Uterus (tissue), 3 donors: ENCODE measurements at regions not wholly inside any gene's neighbourhood (a gene's known extent, or its start where the extent isn't known, plus 50 kb on each side); places are given as distances from the start of the nearest gene placed in this dataset.

Experiments used
- DNase-seq, 2 donors: peaks; one replicate each; pipeline ENCODE4 v3.0.0-alpha.2; 2019 to 2020
- H3K27ac ChIP-seq, 2 donors: fragments of 200-600 bp; sonication (generic); 1 replicate in 1 of 2; 2 replicates in 1 of 2; pipeline ENCODE4 v1.5.1; 2016 to 2018
- H3K27me3 ChIP-seq, 2 donors: fragments of 200-600 bp; sonication (generic); one replicate each; pipeline ENCODE4 v1.5.1; 2018 to 2019; ENCODE audit warnings: control low read depth in 1 of 2
- H3K36me3 ChIP-seq, 2 donors: fragments of 200-600 bp; sonication (generic); one replicate each; pipeline ENCODE4 v1.5.1; 2019; ENCODE audit warnings: control low read depth in 1 of 2
- H3K4me1 ChIP-seq, 2 donors: fragments of 200-600 bp; sonication (generic); one replicate each; pipeline ENCODE4 v1.5.1; 2018 to 2019; ENCODE audit warnings: control low read depth in 1 of 2
- H3K4me3 ChIP-seq, 2 donors: fragments of 200-600 bp; sonication (generic); 1 replicate in 1 of 2; 2 replicates in 1 of 2; pipeline ENCODE4 v1.5.1; 2018 to 2019; ENCODE audit warnings: mild to moderate bottlenecking in 1 of 2
- H3K9me3 ChIP-seq, 2 donors: fragments of 200-600 bp; sonication (generic); one replicate each; pipeline ENCODE4 v1.5.1; 2019; ENCODE audit warnings: control low read depth in 1 of 2
- CTCF ChIP-seq, 4 experiments: fragments of 200-600 bp in 2 of 4; fragments of 450-650 bp in 2 of 4; sonication (generic) in 2 of 4; IDR thresholded peaks; one replicate each; pipeline ENCODE4 v1.5.1; 2016 to 2019; ENCODE audit warnings: antibody characterized with exemption in 4 of 4, mild to moderate bottlenecking in 2 of 4, moderate library complexity in 1 of 4
- POLR2A ChIP-seq, 2 donors: fragments of 450-650 bp; IDR thresholded peaks; one replicate each; pipeline ENCODE4 v1.6.1; 2016; ENCODE audit warnings: antibody characterized with exemption in 2 of 2, mild to moderate bottlenecking in 1 of 2, moderate library complexity in 1 of 2
- intact Hi-C: fragments of 100-400 bp; cut with DNase I; formaldehyde crosslinking; loops from one replicate; pipeline ENCODE4 v1.15.1; 2023; ENCODE audit warnings: low total_unique reads
- donor health status: DM: yes; HTN: yes; CAD: no.

- no peak for TF ChIP-seq POLR2A (IDR thresholded peaks at IDR 0.05)
- TF ChIP-seq CTCF (IDR thresholded peaks at IDR 0.05), result no peak
- H3K36me3 ChIP-seq, result no peaks in the 10 kb centered on the region
- H3K9me3 ChIP-seq, result no peaks in the 10 kb centered on the region
- peaks cover 0 to 4% of the 10 kb centered on the region in 2 donors for H3K4me1 ChIP-seq
- no peak overlapping the region for H3K4me3 ChIP-seq
- DNase-seq, result no peak
- intact Hi-C loops, result no loop called here
- H3K27me3 ChIP-seq, result no peaks in the 10 kb centered on the region
- H3K27ac ChIP-seq, result peak overlapping the region; percentile 28 to 31
These were observed 302.1 kb downstream of the TLE3 start for GRCh38 chr15:69795601-69796000.

- H3K36me3 ChIP-seq, result no peaks in the 10 kb centered on the region
- H3K4me1 ChIP-seq, result peaks cover 0 to 4% of the 10 kb centered on the region in 2 donors
- intact Hi-C loops, result no loop called here
- no peak for TF ChIP-seq CTCF (IDR thresholded peaks at IDR 0.05)
- TF ChIP-seq POLR2A (IDR thresholded peaks at IDR 0.05), result no peak
- no peaks in the 10 kb centered on the region for H3K9me3 ChIP-seq
- no peaks in the 10 kb centered on the region for H3K27me3 ChIP-seq
- H3K27ac ChIP-seq, result no peak overlapping the region
- no peak for DNase-seq
- H3K4me3 ChIP-seq, result no peak overlapping the region
These were observed 300.6 kb downstream of the TLE3 start for GRCh38 chr15:69797051-69797595.

- Histone ChIP-seq H3K36me3 (no peaks in the 10 kb centered on the region), H3K9me3 (no peaks in the 10 kb centered on the region), H3K27me3 (no peaks in the 10 kb centered on the region), H3K4me3 (no peak overlapping the region), H3K27ac (no peak overlapping the region), H3K4me1 (peaks cover 0 to 4% of the 10 kb centered on the region in 2 donors)
- intact Hi-C loops, result no loop called here
- DNase-seq, result no peak
- TF ChIP-seq CTCF (IDR thresholded peaks at IDR 0.05) (no peak), POLR2A (IDR thresholded peaks at IDR 0.05) (no peak)
These were observed 300.1 kb downstream of the TLE3 start for GRCh38 chr15:69797615-69798014.

GRCh38 chr15:69798481-69799250 lies 299.1 kb downstream of the TLE3 start:
- Histone ChIP-seq H3K27me3 (no peaks in the 10 kb centered on the region), H3K36me3 (no peaks in the 10 kb centered on the region), H3K4me1 (peaks cover 0 to 4% of the 10 kb centered on the region in 2 donors), H3K9me3 (no peaks in the 10 kb centered on the region), H3K4me3 (no peak overlapping the region), H3K27ac (no peak overlapping the region)
- intact Hi-C loops, result no loop called here
- TF ChIP-seq POLR2A (IDR thresholded peaks at IDR 0.05) (no peak), CTCF (IDR thresholded peaks at IDR 0.05) (no peak)
- no peak for DNase-seq

DNA sequence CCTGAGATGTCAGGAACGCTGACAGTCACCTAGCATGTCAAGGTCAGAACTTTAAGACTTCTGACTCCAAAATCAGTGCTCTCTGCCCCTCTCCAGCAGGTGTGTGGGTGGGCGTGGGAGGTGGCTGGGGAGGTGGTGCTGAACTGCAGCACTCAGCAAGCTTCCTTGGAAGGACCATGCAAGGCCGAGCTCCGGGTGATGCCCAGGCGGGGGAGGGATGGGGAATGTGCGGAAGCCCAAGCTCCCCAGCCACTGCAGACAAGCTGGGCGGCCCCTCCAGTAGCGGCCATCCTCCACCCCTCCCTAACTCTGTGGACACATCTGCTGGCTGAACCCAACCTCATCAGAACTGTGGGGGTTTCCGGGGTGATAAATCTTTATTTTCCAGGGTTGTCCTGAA lies 296.6 kb downstream of the TLE3 start:
- Histone ChIP-seq H3K9me3 (no peaks in the 10 kb centered on the region), H3K36me3 (no peaks in the 10 kb centered on the region), H3K27me3 (no peaks in the 10 kb centered on the region), H3K4me1 (no peaks in the 10 kb centered on the region), H3K4me3 (no peak overlapping the region), H3K27ac (no peak overlapping the region)
- no peak for TF ChIP-seq POLR2A (IDR thresholded peaks at IDR 0.05)
- TF ChIP-seq CTCF (IDR thresholded peaks at IDR 0.05), result no peak
- no peak for DNase-seq
- intact Hi-C loops, result no loop called here
